ENCODE measurements at regions not wholly inside any gene's neighbourhood (a gene's known extent, or its start where the extent isn't known, plus 50 kb on each side); places are given as distances from the start of the nearest gene placed in this dataset.

DNA sequence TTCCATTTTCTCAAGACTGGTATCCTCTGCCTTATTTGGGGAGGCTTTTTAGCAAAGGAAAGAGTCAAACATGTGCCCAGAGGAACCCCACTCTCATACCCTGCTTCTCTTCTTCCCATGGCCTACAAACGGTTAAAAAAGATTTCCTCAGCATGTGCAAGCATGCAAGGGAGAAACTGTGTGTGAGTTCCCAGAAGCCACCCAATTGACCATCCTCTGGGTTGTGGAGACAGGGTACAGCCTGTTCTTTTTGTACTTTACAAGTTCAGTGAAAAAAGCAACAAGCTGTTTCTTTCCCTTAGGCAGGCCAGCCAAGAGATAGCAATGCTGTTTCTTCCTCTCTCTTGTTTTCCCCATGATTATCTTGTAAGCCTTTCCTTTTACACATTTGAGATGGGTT, 68.8 kb upstream of the MTPN start:
- TF ChIP-seq RAD21 (IDR thresholded peaks at IDR 0.05), result peak in 1 of 2 donors; percentile 29
- TF ChIP-seq, protein P1, sequence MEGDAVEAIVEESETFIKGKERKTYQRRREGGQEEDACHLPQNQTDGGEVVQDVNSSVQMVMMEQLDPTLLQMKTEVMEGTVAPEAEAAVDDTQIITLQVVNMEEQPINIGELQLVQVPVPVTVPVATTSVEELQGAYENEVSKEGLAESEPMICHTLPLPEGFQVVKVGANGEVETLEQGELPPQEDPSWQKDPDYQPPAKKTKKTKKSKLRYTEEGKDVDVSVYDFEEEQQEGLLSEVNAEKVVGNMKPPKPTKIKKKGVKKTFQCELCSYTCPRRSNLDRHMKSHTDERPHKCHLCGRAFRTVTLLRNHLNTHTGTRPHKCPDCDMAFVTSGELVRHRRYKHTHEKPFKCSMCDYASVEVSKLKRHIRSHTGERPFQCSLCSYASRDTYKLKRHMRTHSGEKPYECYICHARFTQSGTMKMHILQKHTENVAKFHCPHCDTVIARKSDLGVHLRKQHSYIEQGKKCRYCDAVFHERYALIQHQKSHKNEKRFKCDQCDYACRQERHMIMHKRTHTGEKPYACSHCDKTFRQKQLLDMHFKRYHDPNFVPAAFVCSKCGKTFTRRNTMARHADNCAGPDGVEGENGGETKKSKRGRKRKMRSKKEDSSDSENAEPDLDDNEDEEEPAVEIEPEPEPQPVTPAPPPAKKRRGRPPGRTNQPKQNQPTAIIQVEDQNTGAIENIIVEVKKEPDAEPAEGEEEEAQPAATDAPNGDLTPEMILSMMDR (IDR thresholded peaks at IDR 0.05; ENCODE audit: low read depth, low read length, missing input control), result no peak
- TF ChIP-seq YY1 (IDR thresholded peaks at IDR 0.05), result no peak
- TF ChIP-seq EGR1 (IDR thresholded peaks at IDR 0.05; ENCODE audit: low read depth in 2 of 2), result no peak
- TF ChIP-seq HNF4G (IDR thresholded peaks at IDR 0.05), result no peak
- TF ChIP-seq, protein P2, sequence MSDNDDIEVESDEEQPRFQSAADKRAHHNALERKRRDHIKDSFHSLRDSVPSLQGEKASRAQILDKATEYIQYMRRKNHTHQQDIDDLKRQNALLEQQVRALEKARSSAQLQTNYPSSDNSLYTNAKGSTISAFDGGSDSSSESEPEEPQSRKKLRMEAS (IDR thresholded peaks at IDR 0.05), result no peak
- TF ChIP-seq, protein P3, sequence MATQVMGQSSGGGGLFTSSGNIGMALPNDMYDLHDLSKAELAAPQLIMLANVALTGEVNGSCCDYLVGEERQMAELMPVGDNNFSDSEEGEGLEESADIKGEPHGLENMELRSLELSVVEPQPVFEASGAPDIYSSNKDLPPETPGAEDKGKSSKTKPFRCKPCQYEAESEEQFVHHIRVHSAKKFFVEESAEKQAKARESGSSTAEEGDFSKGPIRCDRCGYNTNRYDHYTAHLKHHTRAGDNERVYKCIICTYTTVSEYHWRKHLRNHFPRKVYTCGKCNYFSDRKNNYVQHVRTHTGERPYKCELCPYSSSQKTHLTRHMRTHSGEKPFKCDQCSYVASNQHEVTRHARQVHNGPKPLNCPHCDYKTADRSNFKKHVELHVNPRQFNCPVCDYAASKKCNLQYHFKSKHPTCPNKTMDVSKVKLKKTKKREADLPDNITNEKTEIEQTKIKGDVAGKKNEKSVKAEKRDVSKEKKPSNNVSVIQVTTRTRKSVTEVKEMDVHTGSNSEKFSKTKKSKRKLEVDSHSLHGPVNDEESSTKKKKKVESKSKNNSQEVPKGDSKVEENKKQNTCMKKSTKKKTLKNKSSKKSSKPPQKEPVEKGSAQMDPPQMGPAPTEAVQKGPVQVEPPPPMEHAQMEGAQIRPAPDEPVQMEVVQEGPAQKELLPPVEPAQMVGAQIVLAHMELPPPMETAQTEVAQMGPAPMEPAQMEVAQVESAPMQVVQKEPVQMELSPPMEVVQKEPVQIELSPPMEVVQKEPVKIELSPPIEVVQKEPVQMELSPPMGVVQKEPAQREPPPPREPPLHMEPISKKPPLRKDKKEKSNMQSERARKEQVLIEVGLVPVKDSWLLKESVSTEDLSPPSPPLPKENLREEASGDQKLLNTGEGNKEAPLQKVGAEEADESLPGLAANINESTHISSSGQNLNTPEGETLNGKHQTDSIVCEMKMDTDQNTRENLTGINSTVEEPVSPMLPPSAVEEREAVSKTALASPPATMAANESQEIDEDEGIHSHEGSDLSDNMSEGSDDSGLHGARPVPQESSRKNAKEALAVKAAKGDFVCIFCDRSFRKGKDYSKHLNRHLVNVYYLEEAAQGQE (IDR thresholded peaks at IDR 0.05), result no peak
- TF ChIP-seq, protein P4, sequence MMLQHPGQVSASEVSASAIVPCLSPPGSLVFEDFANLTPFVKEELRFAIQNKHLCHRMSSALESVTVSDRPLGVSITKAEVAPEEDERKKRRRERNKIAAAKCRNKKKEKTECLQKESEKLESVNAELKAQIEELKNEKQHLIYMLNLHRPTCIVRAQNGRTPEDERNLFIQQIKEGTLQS (IDR thresholded peaks at IDR 0.05), result no peak

All from liver (tissue), 3 donors.